T-cell (primary cell): ENCODE measurements at regions not wholly inside any gene's neighbourhood (a gene's known extent, or its start where the extent isn't known, plus 50 kb on each side); places are given as distances from the start of the nearest gene placed in this dataset.

Source experiments
- ATAC-seq, 4 experiments: fragments of 200-7000 bp in 3 of 4; fragments of 150-1000 bp in 1 of 4; cut with Tn5 transposase; replicated peaks in 1 of 4; 1 replicate in 3 of 4; 2 replicates in 1 of 4; pipeline ENCODE4 v1.10.0; 2021; ENCODE audit warnings: moderate library complexity in 3 of 4, mild to moderate bottlenecking in 2 of 4, moderate number of reproducible peaks in 1 of 4
- CTCF ChIA-PET, 2 donors: fragments of 300-600 bp; sonication (Branson Sonifier 250); formaldehyde crosslinking; loops; one replicate each; lab custom pipeline; 2022; ENCODE audit warnings: antibody characterized with exemption in 2 of 2; lab: Charles Lee
- POLR2A ChIA-PET, 2 donors: fragments of 300-600 bp; sonication (Branson Sonifier 250); formaldehyde crosslinking; loops; one replicate each; lab custom pipeline; 2022; ENCODE audit warnings: antibody characterized with exemption in 2 of 2; lab: Charles Lee
- DNase-seq, 35 experiments: peaks; one replicate each; pipeline versions ENCODE4 v3.0.0 to v3.0.0-alpha.2; 2013 to 2023
- H3K27ac ChIP-seq: one replicate; pipeline ENCODE4 v1.5.1; 2013; ENCODE audit warnings: low read length
- H3K27me3 ChIP-seq, 2 experiments: replicated peaks in 1 of 2; 1 replicate in 1 of 2; 2 replicates in 1 of 2; pipeline versions ENCODE4 v1.6.1 to v1.7.0; 2013; ENCODE audit warnings: low read length in 1 of 2, mixed read lengths in 1 of 2; ENCODE audit not compliant: control insufficient read depth in 2 of 2, insufficient read depth in 2 of 2; ENCODE audit errors: extremely low read depth in 1 of 2
- H3K36me3 ChIP-seq, 2 donors: 1 replicate in 1 of 2; 2 replicates in 1 of 2; pipeline versions ENCODE4 v1.6.1 to v1.7.0; 2013; ENCODE audit warnings: low read length in 1 of 2; ENCODE audit not compliant: control insufficient read depth in 2 of 2, insufficient read depth in 1 of 2; ENCODE audit errors: extremely low read depth in 1 of 2
- H3K4me1 ChIP-seq, 2 experiments: 1 replicate in 1 of 2; 2 replicates in 1 of 2; pipeline versions ENCODE4 v1.6.1 to v1.7.0; 2013; ENCODE audit warnings: low read length in 2 of 2, mixed read lengths in 1 of 2; ENCODE audit not compliant: insufficient read depth in 2 of 2, control insufficient read depth in 1 of 2; ENCODE audit errors: extremely low read depth in 1 of 2
- H3K4me3 ChIP-seq, 2 donors: 1 replicate in 1 of 2; 2 replicates in 1 of 2; pipeline versions ENCODE4 v1.5.1 to v1.7.0; 2013; ENCODE audit warnings: mild to moderate bottlenecking in 2 of 2, low read length in 1 of 2, moderate library complexity in 1 of 2; ENCODE audit not compliant: control insufficient read depth in 1 of 2; ENCODE audit errors: extremely low read depth in 1 of 2
- H3K9me3 ChIP-seq: 2 replicates; pipeline ENCODE4 v1.7.0; 2013
- H3K27ac Mint-ChIP-seq, 2 donors: one replicate each; pipeline ENCODE4 v1.8.0; 2020 to 2021; ENCODE audit warnings: mild to moderate bottlenecking in 2 of 2, mixed read lengths in 2 of 2
- H3K27me3 Mint-ChIP-seq, 2 donors: one replicate each; pipeline ENCODE4 v1.8.0; 2021 to 2022; ENCODE audit warnings: mixed read lengths in 2 of 2
- H3K36me3 Mint-ChIP-seq: one replicate; pipeline ENCODE4 v1.8.0; 2021; ENCODE audit warnings: mixed read lengths
- H3K4me1 Mint-ChIP-seq, 3 donors: one replicate each; pipeline ENCODE4 v1.8.0; 2020 to 2022; ENCODE audit warnings: mixed read lengths in 3 of 3, mild to moderate bottlenecking in 1 of 3
- H3K4me3 Mint-ChIP-seq, 3 donors: one replicate each; pipeline ENCODE4 v1.8.0; 2020 to 2022; ENCODE audit warnings: mild to moderate bottlenecking in 3 of 3, mixed read lengths in 3 of 3, moderate library complexity in 3 of 3
- H3K9me3 Mint-ChIP-seq, 3 donors: one replicate each; pipeline ENCODE4 v1.8.0; 2020 to 2022; ENCODE audit warnings: mixed read lengths in 3 of 3
- WGBS: methylation state at CpG from one replicate; pipeline ENCODE4 v1.1.5; 2013; ENCODE audit warnings: missing lambda C conversion rate; ENCODE audit not compliant: insufficient coverage; 5-methylcytosine and 5-hydroxymethylcytosine counted together

DNA sequence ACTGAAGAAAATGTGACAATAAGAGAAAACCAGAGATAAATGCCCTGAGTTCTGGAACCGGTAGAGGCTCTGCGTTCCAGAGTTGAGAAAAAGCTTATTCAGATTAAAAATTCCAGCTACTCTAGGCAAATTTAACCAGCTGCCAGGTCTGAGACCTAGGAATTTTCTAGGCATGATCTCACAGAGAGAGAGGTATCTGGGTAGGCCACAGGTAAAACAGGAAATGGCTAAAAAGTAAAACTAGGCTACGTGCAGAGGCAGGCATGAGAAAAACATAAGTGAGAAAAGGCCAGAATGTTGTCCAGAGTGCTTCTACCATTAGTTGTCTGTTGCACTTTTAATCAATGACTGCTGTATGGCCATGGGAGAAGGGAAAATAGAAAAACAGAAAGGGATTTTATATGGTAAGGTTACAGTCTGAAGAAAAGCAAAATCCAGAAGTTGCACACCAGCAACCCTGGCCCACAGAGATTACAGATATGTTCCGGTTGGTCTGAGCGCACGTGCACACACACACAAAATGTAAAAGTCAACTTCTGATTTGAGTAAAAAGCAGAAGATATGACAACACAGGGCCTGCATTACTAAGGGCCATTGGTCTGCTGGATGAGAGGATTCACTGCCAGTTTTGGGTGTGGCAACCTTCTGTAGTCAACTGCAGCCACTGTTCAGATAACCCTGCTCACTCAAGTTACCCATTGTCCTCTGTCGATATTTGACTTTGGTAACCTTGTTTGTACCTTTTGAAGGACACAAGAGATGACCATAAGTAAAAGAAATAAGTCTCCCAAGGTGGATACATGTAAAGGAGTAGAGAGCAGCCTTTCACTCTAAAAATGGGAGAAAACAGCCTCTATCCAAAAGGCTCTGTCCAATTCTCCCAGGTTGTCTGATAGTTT lies 266.0 kb downstream of the DTWD2 start:
- WGBS, result 83% methylated on average over 1 of the region's 7 CpGs
- no peak for DNase-seq
- no peaks in the 10 kb centered on the region for H3K4me1 Mint-ChIP-seq
- no peaks in the 10 kb centered on the region for H3K9me3 ChIP-seq
- H3K4me3 Mint-ChIP-seq, result no peak overlapping the region
- no peak overlapping the region for H3K4me3 ChIP-seq
- H3K9me3 Mint-ChIP-seq, result peaks cover 3 to 4% (median 4%) of the 10 kb centered on the region in 3 donors
- no peaks in the 10 kb centered on the region for H3K36me3 ChIP-seq
- no peaks in the 10 kb centered on the region for H3K27me3 ChIP-seq
- no peaks in the 10 kb centered on the region for H3K4me1 ChIP-seq
- ChIA-PET POLR2A (no interaction called here), CTCF (no interaction called here)
- no peaks in the 10 kb centered on the region for H3K36me3 Mint-ChIP-seq
- no peak overlapping the region for H3K27ac ChIP-seq
- H3K27me3 Mint-ChIP-seq, result no peaks in the 10 kb centered on the region
- no peak for ATAC-seq
- H3K27ac Mint-ChIP-seq, result no peak overlapping the region

DNA sequence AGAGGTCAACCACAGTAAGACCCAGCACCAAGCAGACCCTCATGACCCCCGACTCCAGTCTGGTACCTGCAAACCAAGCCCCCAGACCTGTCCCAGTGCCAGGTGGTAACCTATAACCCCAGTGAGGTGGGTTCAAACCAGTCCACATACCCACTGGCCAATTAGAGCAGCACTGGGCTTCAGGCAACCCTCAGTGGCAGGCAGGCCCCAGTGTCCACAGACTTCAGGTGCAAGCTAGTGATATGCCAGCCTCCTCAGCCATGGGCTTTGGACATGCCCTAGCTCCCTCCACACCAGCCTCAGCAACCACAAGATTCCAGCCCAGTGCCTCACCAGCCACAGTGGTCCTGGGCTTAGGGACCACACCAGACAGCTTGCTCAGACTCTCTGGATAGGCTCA lies 276.6 kb downstream of the DTWD2 start:
- Mint-ChIP-seq H3K4me3 (no peak overlapping the region), H3K4me1 (no peaks in the 10 kb centered on the region), H3K27me3 (no peaks in the 10 kb centered on the region), H3K36me3 (no peaks in the 10 kb centered on the region), H3K27ac (no peak overlapping the region), H3K9me3 (peaks cover 12 to 31% (median 13%) of the 10 kb centered on the region in 3 donors)
- Histone ChIP-seq H3K4me3 (no peak overlapping the region), H3K27ac (no peak overlapping the region), H3K4me1 (no peaks in the 10 kb centered on the region), H3K36me3 (no peaks in the 10 kb centered on the region), H3K9me3 (no peaks in the 10 kb centered on the region), H3K27me3 (peaks cover 0 to 2% of the 10 kb centered on the region in 2 experiments)
- ChIA-PET CTCF (no interaction called here), POLR2A (no interaction called here)
- ATAC-seq, result no peak
- WGBS, result 100% methylated on average over 1 of the region's 1 CpG
- no peak for DNase-seq

DNA sequence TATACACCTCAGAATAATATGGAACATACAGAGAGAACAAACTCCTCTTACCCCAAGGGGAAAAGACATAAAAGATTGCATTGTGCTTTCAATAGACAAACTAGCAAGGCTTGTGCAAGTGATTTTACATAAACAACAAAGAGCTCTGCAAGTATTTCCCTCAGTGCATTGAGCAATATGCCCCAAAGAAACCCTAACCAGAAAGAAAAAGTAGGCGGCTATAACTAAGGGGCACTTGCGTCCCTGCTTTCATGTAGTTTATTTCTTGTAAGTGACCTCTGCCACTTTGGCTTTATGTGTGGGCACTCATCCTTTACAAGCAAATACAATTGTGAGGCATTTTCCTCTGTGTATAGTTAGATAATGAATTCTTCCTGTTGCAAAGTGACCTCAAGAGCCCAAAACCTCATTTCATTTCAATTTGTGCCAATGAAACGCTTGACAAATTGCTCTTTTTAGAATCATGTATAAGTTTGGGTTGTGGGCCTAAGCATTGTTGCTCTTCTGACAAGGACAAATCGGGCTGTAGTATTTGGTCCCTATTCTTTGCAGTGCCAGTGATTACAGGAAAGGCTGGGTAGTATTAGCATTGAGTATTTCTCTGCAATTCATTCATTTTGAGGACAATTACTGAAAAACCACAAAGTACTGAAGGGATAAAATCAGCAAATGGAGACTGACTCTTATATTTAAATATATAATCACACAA lies 282.2 kb downstream of the DTWD2 start:
- no peaks in the 10 kb centered on the region for H3K36me3 Mint-ChIP-seq
- H3K4me1 Mint-ChIP-seq, result no peaks in the 10 kb centered on the region
- no peak for DNase-seq
- WGBS, result no CpG with 5 or more reads among the region's 4 CpGs
- Histone ChIP-seq H3K36me3 (no peaks in the 10 kb centered on the region), H3K4me3 (no peak overlapping the region), H3K4me1 (no peaks in the 10 kb centered on the region), H3K27me3 (no peaks in the 10 kb centered on the region), H3K9me3 (no peaks in the 10 kb centered on the region), H3K27ac (no peak overlapping the region)
- peaks cover 0 to 5% of the 10 kb centered on the region in 2 donors for H3K27me3 Mint-ChIP-seq
- H3K27ac Mint-ChIP-seq, result no peak overlapping the region
- peaks cover 19 to 36% (median 24%) of the 10 kb centered on the region in 3 donors for H3K9me3 Mint-ChIP-seq
- H3K4me3 Mint-ChIP-seq, result no peak overlapping the region
- CTCF ChIA-PET, result no interaction called here
- POLR2A ChIA-PET, result no interaction called here
- ATAC-seq, result no peak

DNA sequence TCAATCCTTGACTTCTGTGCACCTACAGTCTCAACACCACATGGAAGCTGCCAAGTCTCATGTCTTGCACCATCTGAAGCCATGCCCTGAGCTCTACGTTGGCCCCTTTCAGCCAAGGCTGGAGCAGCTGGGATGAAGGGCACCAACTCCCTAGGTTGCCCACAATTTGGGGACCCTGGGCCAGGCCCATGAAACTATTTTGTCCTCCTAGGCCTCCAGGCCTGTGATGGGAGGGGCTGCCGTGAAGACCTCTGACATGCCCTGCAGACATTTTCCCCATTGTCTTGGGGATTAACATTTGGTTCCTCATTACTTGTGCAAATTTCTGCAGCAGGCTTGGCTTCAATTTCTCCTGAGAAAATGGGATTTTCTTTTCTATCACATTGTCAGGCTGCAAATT lies 285.1 kb downstream of the DTWD2 start:
- no peaks in the 10 kb centered on the region for H3K36me3 Mint-ChIP-seq
- CTCF ChIA-PET, result no interaction called here
- peaks cover 0 to 5% of the 10 kb centered on the region in 2 donors for H3K27me3 Mint-ChIP-seq
- no peaks in the 10 kb centered on the region for H3K4me1 ChIP-seq
- no peak overlapping the region for H3K4me3 ChIP-seq
- WGBS, result 33% methylated on average over 1 of the region's 2 CpGs
- POLR2A ChIA-PET, result no interaction called here
- no peak overlapping the region for H3K27ac Mint-ChIP-seq
- no peak overlapping the region for H3K27ac ChIP-seq
- no peaks in the 10 kb centered on the region for H3K4me1 Mint-ChIP-seq
- no peaks in the 10 kb centered on the region for H3K9me3 ChIP-seq
- H3K36me3 ChIP-seq, result no peaks in the 10 kb centered on the region
- DNase-seq (no peak), ATAC-seq (no peak)
- peaks cover 0 to 2% of the 10 kb centered on the region in 2 experiments for H3K27me3 ChIP-seq
- H3K4me3 Mint-ChIP-seq, result no peak overlapping the region
- peaks cover 20 to 28% (median 20%) of the 10 kb centered on the region in 3 donors for H3K9me3 Mint-ChIP-seq

DNA sequence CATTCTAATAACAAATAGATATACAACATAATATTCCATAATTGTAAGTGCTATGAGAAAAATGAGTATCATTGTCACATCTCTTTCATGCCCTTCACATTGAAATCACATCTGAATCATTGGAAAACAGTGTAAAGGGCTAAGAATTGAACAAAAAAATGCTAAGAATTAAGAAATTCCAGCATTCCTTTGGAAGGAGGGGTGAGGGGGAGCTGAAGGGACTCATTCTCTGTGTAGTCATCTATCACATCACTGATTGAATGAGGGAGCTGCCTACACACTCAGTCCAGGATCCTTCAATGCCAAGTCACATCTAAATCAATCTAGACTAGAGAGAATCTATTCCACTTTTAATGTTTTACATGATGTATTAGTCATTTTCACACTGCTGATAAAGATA lies 286.6 kb downstream of the DTWD2 start:
- Mint-ChIP-seq H3K36me3 (no peaks in the 10 kb centered on the region), H3K27ac (no peak overlapping the region), H3K27me3 (peaks cover 0 to 7% of the 10 kb centered on the region in 2 donors), H3K4me1 (no peaks in the 10 kb centered on the region), H3K4me3 (no peak overlapping the region), H3K9me3 (peaks cover 20 to 27% (median 20%) of the 10 kb centered on the region in 3 donors)
- Histone ChIP-seq H3K4me1 (no peaks in the 10 kb centered on the region), H3K4me3 (no peak overlapping the region), H3K27me3 (peaks cover 0 to 2% of the 10 kb centered on the region in 2 experiments), H3K36me3 (no peaks in the 10 kb centered on the region), H3K9me3 (no peaks in the 10 kb centered on the region), H3K27ac (no peak overlapping the region)
- ATAC-seq (no peak), DNase-seq (no peak)
- ChIA-PET CTCF (interaction anchor here in 1 of 2 donors (0.7 kb wide), 1 partner anchor 1461 kb away, joined by 3 read pairs; no protein-coding TSS in a partner anchor), POLR2A (no interaction called here)

DNA sequence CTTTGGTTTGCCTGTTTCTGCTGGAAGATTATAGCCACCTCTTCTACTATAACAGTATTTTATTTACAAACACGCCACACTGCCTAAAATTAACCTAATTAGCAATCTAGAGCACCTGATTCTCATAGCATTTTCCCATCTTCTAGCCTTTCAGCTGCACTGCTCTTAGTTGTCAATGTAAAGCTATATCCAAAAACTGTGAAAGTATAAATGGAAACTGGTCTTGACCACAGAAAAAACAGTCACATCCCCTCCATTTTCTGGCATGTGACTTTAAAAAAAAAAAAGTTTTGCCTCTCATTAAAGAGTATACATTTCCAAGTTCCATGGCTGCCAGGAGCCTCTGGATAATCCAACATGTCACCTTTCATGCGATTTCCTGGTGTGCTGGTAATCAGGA lies 287.8 kb downstream of the DTWD2 start:
- ATAC-seq (no peak), DNase-seq (no peak)
- H3K27me3 ChIP-seq, result peaks cover 0 to 2% of the 10 kb centered on the region in 2 experiments
- Mint-ChIP-seq H3K36me3 (no peaks in the 10 kb centered on the region), H3K9me3 (peaks cover 16 to 25% (median 20%) of the 10 kb centered on the region in 3 donors), H3K27ac (no peak overlapping the region), H3K27me3 (peaks cover 0 to 11% of the 10 kb centered on the region in 2 donors), H3K4me3 (no peak overlapping the region), H3K4me1 (no peaks in the 10 kb centered on the region)
- CTCF ChIA-PET, result no interaction called here
- POLR2A ChIA-PET, result interaction anchor here in 1 of 2 donors (0.6 kb wide), 1 partner anchor 17 kb away, joined by 3 read pairs; no protein-coding TSS in a partner anchor
- no peaks in the 10 kb centered on the region for H3K36me3 ChIP-seq
- H3K9me3 ChIP-seq, result no peaks in the 10 kb centered on the region
- H3K27ac ChIP-seq, result no peak overlapping the region
- no peak overlapping the region for H3K4me3 ChIP-seq
- no peaks in the 10 kb centered on the region for H3K4me1 ChIP-seq
- 0% methylated on average over 1 of the region's 2 CpGs for WGBS
